Upper lobe of right lung (tissue), 1 donor: ENCODE measurements at regions not wholly inside any gene's neighbourhood (a gene's known extent, or its start where the extent isn't known, plus 50 kb on each side); places are given as distances from the start of the nearest gene placed in this dataset.
A peak's percentile ranks its signal among the peaks of the same experiment; 100 is the strongest.

Experiments
- ATAC-seq: fragments of 200-7000 bp; cut with Tn5 transposase; one replicate; pipeline ENCODE4 v1.9.1; 2020; ENCODE audit warnings: mild to moderate bottlenecking, moderate library complexity
- DNase-seq: peaks from one replicate; pipeline ENCODE4 v3.0.0-alpha.2; 2020
- H3K27ac ChIP-seq: fragments of 200-600 bp; one replicate; pipeline ENCODE4 v1.8.0; 2022
- H3K27me3 ChIP-seq: fragments of 200-600 bp; one replicate; pipeline ENCODE4 v1.8.0; 2022; ENCODE audit warnings: mild to moderate bottlenecking
- H3K36me3 ChIP-seq: fragments of 200-600 bp; one replicate; pipeline ENCODE4 v1.8.0; 2022
- H3K4me1 ChIP-seq: fragments of 200-600 bp; one replicate; pipeline ENCODE4 v1.8.0; 2022
- H3K4me3 ChIP-seq: fragments of 200-600 bp; one replicate; pipeline ENCODE4 v1.8.0; 2022; ENCODE audit warnings: mild to moderate bottlenecking
- H3K9me3 ChIP-seq: fragments of 200-600 bp; one replicate; pipeline ENCODE4 v1.8.0; 2022
- CTCF ChIP-seq: fragments of 200-600 bp; IDR thresholded peaks from one replicate; pipeline ENCODE4 v1.8.0; 2022; ENCODE audit warnings: antibody characterized with exemption
- intact Hi-C: fragments of 100-400 bp; cut with DNase I; formaldehyde crosslinking; loops from one replicate; pipeline ENCODE4 v1.11.0; 2022
- donor health status: DM: no; HTN: yes; CAD: no; lungs with severe emphysema.

DNA sequence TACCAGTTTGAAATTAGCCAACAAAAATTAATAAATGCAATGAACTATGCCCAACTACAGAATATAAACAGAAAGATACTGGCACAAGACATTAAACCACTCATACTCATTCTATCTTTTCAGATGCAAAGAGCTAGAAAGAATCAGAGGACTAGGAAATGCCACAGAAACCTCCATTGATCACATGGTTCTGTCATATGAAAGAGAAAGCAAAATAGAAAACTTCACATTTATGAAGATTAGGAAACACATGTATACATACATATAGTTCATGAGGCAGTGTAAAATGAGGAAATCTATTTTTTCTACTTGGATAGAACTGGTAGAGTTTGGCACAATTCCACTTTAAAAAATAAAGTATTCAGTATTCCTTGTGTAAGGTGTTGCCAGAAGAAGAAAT is 275.1 kb upstream of the PTGER4 start:
- Histone ChIP-seq H3K36me3 (no peaks in the 10 kb centered on the region), H3K27ac (peak overlapping the region; percentile 79), H3K27me3 (no peaks in the 10 kb centered on the region), H3K4me3 (no peak overlapping the region), H3K9me3 (no peaks in the 10 kb centered on the region), H3K4me1 (peaks cover 31% of the 10 kb centered on the region)
- no peak for TF ChIP-seq CTCF
- ATAC-seq (peak; percentile 29), DNase-seq (no peak)
- intact Hi-C loops: no loop called here

DNA sequence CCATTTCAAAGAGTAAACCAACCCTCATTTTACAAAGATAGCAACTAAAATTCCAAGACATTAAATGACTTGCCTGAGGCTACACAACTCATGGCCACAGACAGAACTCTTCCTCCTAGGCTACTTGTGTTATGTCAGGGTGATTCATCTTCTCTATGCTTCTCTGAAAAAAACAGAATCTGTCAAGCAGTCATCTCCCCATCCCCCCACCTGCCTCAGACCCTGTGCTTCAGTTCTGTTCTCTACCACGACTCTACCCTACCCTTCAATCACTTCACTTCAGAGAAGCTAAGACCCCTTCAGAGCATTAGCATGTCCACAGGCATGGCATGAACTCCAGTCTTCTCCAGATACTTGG is 277.7 kb upstream of the PTGER4 start:
- ATAC-seq: no peak
- H3K36me3 ChIP-seq: no peaks in the 10 kb centered on the region
- no peaks in the 10 kb centered on the region for H3K9me3 ChIP-seq
- no peak for TF ChIP-seq CTCF
- H3K4me3 ChIP-seq: no peak overlapping the region
- H3K27ac ChIP-seq: no peak overlapping the region
- no peaks in the 10 kb centered on the region for H3K27me3 ChIP-seq
- intact Hi-C loops: no loop called here
- DNase-seq: no peak
- H3K4me1 ChIP-seq: peaks cover 27% of the 10 kb centered on the region

DNA sequence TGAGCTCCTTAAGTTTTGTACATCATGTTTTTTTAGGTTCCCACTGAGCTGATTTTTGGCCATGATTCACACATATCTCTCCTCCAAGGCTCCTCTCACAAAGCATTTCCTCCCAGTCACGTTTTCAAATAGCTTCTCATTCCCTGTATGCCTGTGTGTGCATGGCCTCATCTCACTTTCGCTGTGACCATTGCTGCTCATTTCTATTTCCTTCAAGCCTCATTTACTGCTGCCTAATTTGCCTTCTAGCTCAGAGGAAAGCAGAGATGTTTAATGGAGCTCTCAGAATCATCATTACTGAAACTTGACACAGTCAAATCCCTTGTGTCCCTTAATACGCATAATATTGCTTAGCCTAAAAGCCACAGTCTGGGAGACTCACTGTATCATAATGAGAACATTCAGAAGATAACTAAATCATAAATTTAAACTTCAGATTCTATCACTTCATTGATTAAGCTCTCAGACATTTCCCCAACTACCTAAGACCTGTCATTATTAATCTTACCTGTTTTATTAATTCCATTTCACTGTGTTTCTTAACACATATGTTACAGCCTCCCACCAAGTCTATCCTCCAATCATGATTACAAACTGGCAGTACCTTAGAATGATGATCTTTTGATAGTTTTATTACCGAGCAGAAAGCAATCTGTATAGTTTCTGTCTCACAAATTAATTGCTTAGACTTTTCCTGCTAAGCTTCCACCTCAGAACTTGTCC is 278.3 kb upstream of the PTGER4 start:
- intact Hi-C loops: no loop called here
- ATAC-seq (no peak), DNase-seq (no peak)
- H3K4me3 ChIP-seq: no peak overlapping the region
- H3K9me3 ChIP-seq: no peaks in the 10 kb centered on the region
- H3K27me3 ChIP-seq: no peaks in the 10 kb centered on the region
- H3K27ac ChIP-seq: no peak overlapping the region
- no peaks in the 10 kb centered on the region for H3K36me3 ChIP-seq
- TF ChIP-seq CTCF: no peak
- H3K4me1 ChIP-seq: peaks cover 22% of the 10 kb centered on the region

DNA sequence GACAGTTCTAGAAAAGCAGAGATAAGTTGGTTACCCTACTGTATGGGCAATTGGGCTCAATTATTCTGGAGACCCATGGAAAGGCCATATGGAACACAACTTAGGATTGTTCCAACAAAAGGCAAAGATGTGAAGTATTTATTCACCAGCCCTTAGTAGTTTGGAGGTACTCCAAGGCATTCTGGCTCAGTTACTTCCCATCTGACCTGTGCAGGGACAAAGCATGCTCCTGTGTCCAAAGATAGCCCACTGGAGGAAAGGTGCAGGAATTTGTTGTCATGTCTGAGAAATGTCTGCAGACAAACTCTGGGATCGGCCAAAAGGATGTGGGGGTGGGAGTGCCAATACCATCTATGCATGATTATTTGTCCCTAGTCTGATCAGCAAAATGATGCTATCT is 279.5 kb upstream of the PTGER4 start:
- no peak for ATAC-seq
- Histone ChIP-seq H3K36me3 (no peaks in the 10 kb centered on the region), H3K27me3 (no peaks in the 10 kb centered on the region), H3K4me3 (no peak overlapping the region), H3K27ac (no peak overlapping the region), H3K9me3 (no peaks in the 10 kb centered on the region), H3K4me1 (peaks cover 10% of the 10 kb centered on the region)
- TF ChIP-seq CTCF: no peak
- intact Hi-C loops: no loop called here
- DNase-seq: no peak

GRCh38 chr5:40399349-40399748 is 280.4 kb upstream of the PTGER4 start:
- Histone ChIP-seq H3K4me3 (no peak overlapping the region), H3K27ac (no peak overlapping the region), H3K36me3 (no peaks in the 10 kb centered on the region), H3K4me1 (peaks cover under 1% of the 10 kb centered on the region), H3K27me3 (no peaks in the 10 kb centered on the region), H3K9me3 (no peaks in the 10 kb centered on the region)
- intact Hi-C loops: no loop called here
- no peak for TF ChIP-seq CTCF
- DNase-seq: no peak
- no peak for ATAC-seq

- Histone ChIP-seq H3K4me1 (no peaks in the 10 kb centered on the region), H3K27me3 (no peaks in the 10 kb centered on the region), H3K4me3 (no peak overlapping the region), H3K9me3 (no peaks in the 10 kb centered on the region), H3K27ac (no peak overlapping the region), H3K36me3 (no peaks in the 10 kb centered on the region)
- no peak for DNase-seq
- intact Hi-C loops: no loop called here
- no peak for TF ChIP-seq CTCF
- no peak for ATAC-seq
Observed at GRCh38 chr5:40397976-40398375, 281.7 kb upstream of the PTGER4 start.
